HG03354 (cell line): ENCODE measurements at regions not wholly inside any gene's neighbourhood (a gene's known extent, or its start where the extent isn't known, plus 50 kb on each side); places are given as distances from the start of the nearest gene placed in this dataset.
"Not testable (repeated sequence)": the region's sequence is repeated elsewhere in the genome, so short reads cannot be mapped to it uniquely, and the experiment has no call there.

Experiments
- ATAC-seq: cut with Tn5 transposase; IDR thresholded peaks from one replicate; pipeline ENCODE4 v1.9.1; 2021; ENCODE audit warnings: mild to moderate bottlenecking; ENCODE audit not compliant: unreplicated experiment, poor library complexity, severe bottlenecking

GRCh38 chr20:51172558-51173428, 149.9 kb upstream of the KCNG1 start:
- no peak for ATAC-seq

DNA sequence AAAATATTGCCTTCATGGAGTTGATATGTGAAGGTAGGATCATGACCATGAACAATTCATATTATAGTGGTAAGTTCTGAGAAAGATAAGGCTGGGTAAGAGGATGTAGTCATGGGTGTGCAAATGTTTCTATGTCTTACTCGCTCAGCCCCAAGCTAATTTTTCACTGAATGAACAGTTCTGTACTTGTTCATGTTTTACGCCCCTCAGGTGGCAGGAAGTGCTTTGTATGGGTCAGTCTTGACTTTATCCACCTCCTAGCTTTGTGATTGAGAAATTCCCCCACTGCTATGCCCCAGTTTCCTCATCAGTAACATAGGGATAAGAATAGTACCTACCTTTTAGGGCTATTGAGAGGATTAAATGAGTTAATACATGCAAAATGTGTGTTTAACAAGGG, 148.2 kb upstream of the KCNG1 start:
- ATAC-seq, result no peak

DNA sequence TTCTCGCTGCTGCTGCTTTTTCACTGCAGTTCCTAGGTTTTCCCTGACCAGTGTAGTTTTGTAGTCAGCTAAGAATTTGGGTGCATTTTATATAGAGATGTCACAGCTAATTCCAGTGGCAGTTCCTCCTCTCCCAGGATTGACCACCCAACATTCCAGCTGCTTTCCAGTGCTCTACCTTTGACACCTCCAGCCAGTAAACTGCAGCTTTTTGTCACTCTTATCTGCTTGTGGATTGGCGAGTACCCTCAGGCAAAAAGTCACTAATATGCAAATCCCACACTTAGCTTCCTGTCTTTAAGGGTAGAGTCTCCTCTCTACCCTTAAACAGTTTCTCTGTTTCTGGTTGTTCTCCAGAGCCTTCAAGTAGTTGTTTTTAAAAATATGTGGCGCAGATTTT, 146.9 kb upstream of the KCNG1 start:
- ATAC-seq, result no peak

DNA sequence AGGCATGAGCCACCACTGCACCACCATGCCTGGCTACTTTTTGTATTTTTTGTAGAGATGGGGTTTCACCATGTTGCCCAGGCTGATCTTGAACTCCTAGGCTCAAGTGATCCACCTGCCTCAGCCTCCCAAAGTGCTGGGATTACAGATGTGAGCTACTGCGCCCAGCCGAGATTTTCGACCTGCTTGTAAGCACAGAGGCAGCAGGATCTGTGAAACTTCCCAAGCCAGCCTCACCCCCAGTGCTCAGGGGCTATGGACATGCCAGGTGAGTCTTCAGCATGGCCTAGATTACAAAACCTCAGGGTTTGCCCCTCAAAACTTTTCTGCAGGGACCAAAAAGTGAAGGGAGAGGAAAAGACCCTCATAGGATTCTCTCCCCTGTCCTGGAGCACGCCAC, 145.0 kb upstream of the KCNG1 start:
- ATAC-seq, result not testable (repeated sequence)

DNA sequence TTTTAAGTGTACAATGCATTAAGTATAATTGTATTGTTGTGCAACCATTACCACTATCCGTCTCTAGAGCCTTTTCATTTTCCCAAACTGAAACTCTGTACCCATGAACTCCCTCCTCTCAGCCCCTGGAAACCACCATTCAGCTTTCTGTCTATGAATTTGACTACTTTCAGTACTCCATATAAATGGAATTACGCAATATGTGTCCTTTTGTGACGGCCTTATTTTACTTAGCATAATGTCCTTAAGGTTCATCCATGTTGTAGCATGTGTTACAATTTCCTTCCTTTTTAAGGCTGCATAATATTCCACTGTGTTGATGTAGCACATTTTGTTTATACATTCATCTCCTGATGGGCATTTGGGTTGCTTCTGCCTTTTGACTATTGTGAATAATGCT, 143.6 kb upstream of the KCNG1 start:
- ATAC-seq, result no peak

GRCh38 chr20:51165131-51165530, 142.2 kb upstream of the KCNG1 start:
- ATAC-seq, result no peak

DNA sequence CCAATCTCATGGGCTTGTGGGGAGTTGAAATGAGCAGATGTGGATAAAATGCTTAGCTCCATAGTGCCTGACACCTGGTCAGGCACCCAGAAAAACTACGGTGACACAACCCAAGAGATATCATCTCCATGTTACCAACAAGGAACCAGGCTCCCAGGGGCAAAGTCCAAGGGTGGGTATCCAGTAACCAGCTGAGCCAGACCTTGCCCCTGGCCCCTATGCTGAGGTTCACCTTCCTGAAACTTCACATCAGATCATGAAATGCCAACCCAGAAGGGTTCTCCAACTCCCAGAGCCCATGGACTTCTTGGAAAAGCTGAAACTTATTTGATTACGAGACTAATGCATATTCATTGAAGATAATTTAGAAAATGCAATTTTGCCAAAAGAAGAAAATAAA, 141.8 kb upstream of the KCNG1 start:
- no peak for ATAC-seq

DNA sequence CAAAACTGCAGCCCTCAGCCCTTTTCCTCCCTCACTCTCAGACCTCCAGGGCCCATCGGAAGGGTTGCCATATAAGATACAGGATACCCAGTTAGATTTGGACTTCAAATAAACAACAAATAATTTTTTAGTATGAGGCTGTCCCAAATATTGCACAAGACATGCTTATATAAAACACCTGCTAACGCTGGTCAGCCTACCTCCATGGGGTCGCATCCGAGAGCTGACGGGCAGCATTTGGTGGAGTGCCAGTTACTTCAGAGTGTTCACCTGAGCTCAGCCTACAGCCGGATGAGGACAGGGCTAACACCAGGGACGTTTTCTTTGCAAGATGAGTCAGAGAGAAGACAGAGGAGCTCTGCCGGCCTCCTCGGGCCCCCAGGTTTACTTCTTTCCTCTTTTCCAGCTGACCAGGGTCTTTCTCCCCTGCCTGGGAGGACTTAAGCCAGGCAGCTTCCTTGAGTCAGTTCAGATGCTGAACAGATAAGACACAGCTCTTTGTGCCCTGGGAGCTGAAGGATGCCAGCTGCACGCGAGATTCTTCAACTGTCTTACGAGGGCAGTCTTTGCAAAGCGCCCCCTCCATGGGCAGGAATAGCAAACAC, 141.2 kb upstream of the KCNG1 start:
- ATAC-seq, result no peak

- ATAC-seq, result no peak
Observed at GRCh38 chr20:51162015-51162414, 139.1 kb upstream of the KCNG1 start.

GRCh38 chr20:51160821-51161220, 137.9 kb upstream of the KCNG1 start:
- ATAC-seq, result no peak

GRCh38 chr20:51159981-51160380, 137.1 kb upstream of the KCNG1 start:
- ATAC-seq, result no peak

DNA sequence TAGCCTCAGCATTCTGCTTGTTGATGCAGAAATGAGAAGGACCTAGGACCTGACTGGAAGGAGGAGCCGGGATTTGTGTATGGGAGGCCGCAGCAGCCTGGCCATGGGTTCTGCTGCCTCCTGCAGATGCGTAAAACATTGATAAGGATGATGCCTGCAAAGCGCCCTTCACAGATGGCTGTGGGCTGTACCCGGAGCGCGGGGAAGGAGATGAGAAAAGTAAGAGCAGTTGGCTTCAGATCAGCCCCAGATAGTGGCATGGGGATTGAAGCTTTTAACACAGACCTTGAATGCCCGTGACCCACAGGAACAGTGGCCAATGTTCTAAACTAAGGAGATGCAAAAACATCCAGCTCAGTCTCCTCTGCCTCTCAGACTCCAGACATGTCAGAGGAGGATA, 136.4 kb upstream of the KCNG1 start:
- ATAC-seq, result no peak

- ATAC-seq, result no peak
Observed at GRCh38 chr20:51158226-51158625, 135.3 kb upstream of the KCNG1 start.

- no peak for ATAC-seq
Observed at GRCh38 chr20:51156041-51156982, 133.4 kb upstream of the KCNG1 start.

DNA sequence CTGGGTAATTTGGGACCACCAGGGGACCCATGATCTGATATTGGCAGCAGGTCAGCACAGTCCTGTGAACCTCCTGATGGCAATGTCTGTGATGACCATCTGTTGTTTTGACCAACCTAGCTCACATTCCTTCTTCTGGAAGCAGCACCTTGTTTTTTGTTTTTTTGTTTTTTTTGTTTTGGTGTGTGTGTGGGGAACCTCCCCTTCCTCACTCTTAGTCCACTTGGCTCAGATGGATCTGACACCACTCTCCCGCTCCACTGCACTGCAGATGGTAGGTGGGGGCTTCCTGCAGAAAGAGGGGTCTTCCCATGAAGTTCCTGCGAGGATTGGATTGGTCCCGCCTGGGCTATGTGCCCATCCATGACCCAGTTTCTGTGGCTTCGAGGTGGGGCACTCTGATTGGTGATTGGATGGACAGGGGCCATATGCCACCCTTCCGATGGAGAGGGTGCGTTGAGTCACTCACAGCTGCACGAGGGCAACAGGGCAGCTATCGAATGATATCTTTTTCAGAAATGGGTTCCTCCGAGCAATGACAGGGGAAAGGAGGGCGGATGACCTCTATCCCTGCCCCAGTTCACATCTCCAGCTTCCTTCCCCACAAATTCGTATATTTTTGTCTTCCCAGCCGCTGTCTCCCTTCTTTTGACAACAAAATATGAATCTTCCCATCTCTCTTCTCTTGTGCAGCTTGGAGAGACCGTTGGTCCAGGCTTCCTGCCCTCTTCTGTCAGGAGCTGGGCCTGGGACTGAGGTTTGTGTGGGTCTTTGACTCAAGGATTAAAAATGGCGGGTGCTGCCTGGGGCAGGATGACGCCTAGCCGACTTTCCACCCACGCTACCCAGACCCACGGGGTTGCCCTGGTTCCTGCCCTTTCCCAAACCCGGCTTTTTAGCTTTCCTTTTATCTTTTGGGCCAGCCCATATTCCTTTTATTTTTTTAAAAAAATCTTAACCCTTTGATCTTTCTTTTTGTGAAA, 132.1 kb upstream of the KCNG1 start:
- no peak for ATAC-seq

- ATAC-seq, result no peak
Observed at GRCh38 chr20:51153867-51154707, 131.2 kb upstream of the KCNG1 start.

DNA sequence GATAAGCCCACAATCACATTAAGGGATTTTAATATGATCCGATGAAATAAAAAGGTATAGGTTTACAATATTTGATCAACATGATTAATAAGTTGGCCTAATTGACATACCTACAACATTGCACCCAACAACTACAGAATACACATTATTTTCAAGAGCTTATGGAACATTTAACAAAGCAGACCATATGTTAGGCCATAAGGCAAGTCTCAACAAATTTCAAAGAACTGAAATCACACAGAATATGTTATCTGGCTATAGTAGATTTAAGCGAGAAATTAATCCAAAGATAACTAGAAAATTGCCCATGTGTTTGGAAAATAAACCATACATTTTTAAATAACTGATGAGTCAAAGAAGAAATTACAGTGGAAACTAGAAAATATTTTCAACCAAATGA, 126.0 kb upstream of the KCNG1 start:
- no peak for ATAC-seq

DNA sequence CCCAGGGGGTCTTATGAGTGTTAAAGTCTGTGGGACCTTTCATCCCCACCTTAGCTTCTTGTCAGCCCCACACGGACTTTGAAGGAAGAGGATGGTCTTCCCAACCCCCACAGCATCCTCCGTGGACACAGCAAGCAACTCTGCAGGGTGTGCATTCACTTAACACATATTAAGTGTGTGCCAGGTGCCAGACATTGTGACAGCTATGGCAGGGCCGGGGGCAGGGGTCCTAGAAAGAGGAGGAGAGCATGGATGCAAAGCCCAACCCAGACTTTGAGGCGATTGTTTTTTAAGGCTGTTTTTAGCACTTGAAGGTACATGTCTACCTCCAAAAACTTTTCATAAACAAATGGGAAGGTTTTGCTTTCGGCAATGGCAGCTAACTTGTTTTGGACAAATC, 121.6 kb upstream of the KCNG1 start:
- no peak for ATAC-seq
